Loucy (cell line): ENCODE measurements at regions not wholly inside any gene's neighbourhood (a gene's known extent, or its start where the extent isn't known, plus 50 kb on each side); places are given as distances from the start of the nearest gene placed in this dataset.

Experiments
- H2AFZ ChIP-seq: fragments of 200-600 bp; sonication (generic); 2 replicates; pipeline ENCODE4 v1.6.0; 2016; ENCODE audit warnings: antibody characterized with exemption, mild to moderate bottlenecking, low read length, moderate library complexity
- H3F3A ChIP-seq: fragments of 200-600 bp; 2 replicates; pipeline ENCODE4 v1.6.0; 2016; ENCODE audit warnings: antibody characterized with exemption, low read depth, mild to moderate bottlenecking
- H3K27me3 ChIP-seq: fragments of 200-600 bp; sonication (generic); 2 replicates; pipeline ENCODE4 v1.6.1; 2014; ENCODE audit warnings: low read length, mild to moderate bottlenecking; ENCODE audit not compliant: insufficient read depth, poor library complexity, severe bottlenecking
- H3K36me3 ChIP-seq: fragments of 200-600 bp; sonication (generic); 2 replicates; pipeline ENCODE4 v1.6.1; 2016; ENCODE audit warnings: low read length; ENCODE audit not compliant: insufficient read depth
- H3K4me1 ChIP-seq: fragments of 200-600 bp; sonication (generic); 2 replicates; pipeline ENCODE4 v1.5.1; 2014; ENCODE audit warnings: low read length, mild to moderate bottlenecking; ENCODE audit not compliant: insufficient read depth, poor library complexity, severe bottlenecking
- H3K4me2 ChIP-seq: fragments of 200-600 bp; sonication (generic); 2 replicates; pipeline ENCODE4 v1.6.0; 2014; ENCODE audit warnings: antibody characterized with exemption, low read length, low read depth, mild to moderate bottlenecking; ENCODE audit not compliant: poor library complexity, severe bottlenecking
- H3K4me3 ChIP-seq: fragments of 200-600 bp; sonication (generic); 2 replicates; pipeline ENCODE4 v1.5.1; 2014; ENCODE audit warnings: low read length, mild to moderate bottlenecking, mixed read lengths; ENCODE audit not compliant: poor library complexity, severe bottlenecking
- H3K79me2 ChIP-seq: fragments of 200-600 bp; sonication (generic); 2 replicates; pipeline ENCODE4 v1.6.1; 2014; ENCODE audit warnings: low read length; ENCODE audit not compliant: insufficient read depth
- H3K9ac ChIP-seq: fragments of 200-600 bp; sonication (generic); 2 replicates; pipeline ENCODE4 v1.6.0; 2014; ENCODE audit warnings: mild to moderate bottlenecking, low read depth, low read length, moderate library complexity; ENCODE audit not compliant: poor library complexity, severe bottlenecking
- H3K9me2 ChIP-seq: fragments of 200-600 bp; sonication (generic); replicated peaks from 2 replicates; pipeline ENCODE4 v1.6.1; 2016; ENCODE audit warnings: low read depth, low read length, mixed read lengths
- H3K9me3 ChIP-seq: fragments of 200-600 bp; sonication (generic); 2 replicates; pipeline ENCODE4 v1.6.1; 2014; ENCODE audit warnings: mild to moderate bottlenecking, antibody characterized with exemption, low read length, low read depth; ENCODE audit not compliant: insufficient read depth
- H4K20me1 ChIP-seq: fragments of 200-600 bp; sonication (generic); 2 replicates; pipeline ENCODE4 v1.6.0; 2014; ENCODE audit warnings: antibody characterized with exemption, low read length, mild to moderate bottlenecking; ENCODE audit not compliant: insufficient read depth, poor library complexity, severe bottlenecking
- CTCF ChIP-seq: fragments of 200-600 bp; sonication (generic); conservative IDR thresholded peaks from 2 replicates; pipeline ENCODE4 v1.5.1; 2014; ENCODE audit warnings: mild to moderate bottlenecking, antibody characterized with exemption, low read length
- EZH2phosphoT487 ChIP-seq: fragments of 200-600 bp; IDR thresholded peaks from 2 replicates; pipeline ENCODE4 v1.6.1; 2018; ENCODE audit warnings: antibody characterized with exemption, mild to moderate bottlenecking, moderate library complexity, borderline replicate concordance

- TF ChIP-seq EZH2phosphoT487 = no peak
- no peak for TF ChIP-seq CTCF
- H3K79me2 ChIP-seq = no peaks in the 10 kb centered on the region
- no peaks in the 10 kb centered on the region for H3K27me3 ChIP-seq
These were observed 143.3 kb upstream of the ADAMTSL1 start for GRCh38 chr9:18330401-18331309.

GRCh38 chr9:18331310-18331684 is 142.7 kb upstream of the ADAMTSL1 start:
- no peak overlapping the region for H3K4me2 ChIP-seq
- no peak overlapping the region for H3K4me3 ChIP-seq
- H3K9me3 ChIP-seq = no peaks in the 10 kb centered on the region
- no peaks in the 10 kb centered on the region for H3K4me1 ChIP-seq
- no peaks in the 10 kb centered on the region for H3K9me2 ChIP-seq
- no peaks in the 10 kb centered on the region for H3K27me3 ChIP-seq
- H3K9ac ChIP-seq = no peak overlapping the region
- TF ChIP-seq CTCF = no peak
- TF ChIP-seq EZH2phosphoT487 = no peak
- H3K36me3 ChIP-seq = no peaks in the 10 kb centered on the region
- no peak overlapping the region for H2AFZ ChIP-seq
- no peaks in the 10 kb centered on the region for H4K20me1 ChIP-seq
- H3F3A ChIP-seq = no peaks in the 10 kb centered on the region
- no peaks in the 10 kb centered on the region for H3K79me2 ChIP-seq

More at GRCh38 chr9:18330401-18331309, 143.3 kb upstream of the ADAMTSL1 start:
- Histone ChIP-seq H3K9me2 (no peaks in the 10 kb centered on the region), H3K9ac (no peak overlapping the region), H3K4me1 (no peaks in the 10 kb centered on the region), H2AFZ (no peak overlapping the region), H4K20me1 (no peaks in the 10 kb centered on the region), H3F3A (no peaks in the 10 kb centered on the region), H3K4me3 (no peak overlapping the region), H3K9me3 (no peaks in the 10 kb centered on the region), H3K36me3 (no peaks in the 10 kb centered on the region), H3K4me2 (no peak overlapping the region)

- H3K9ac ChIP-seq = no peak overlapping the region
- H3K36me3 ChIP-seq = no peaks in the 10 kb centered on the region
- no peak for TF ChIP-seq EZH2phosphoT487
- no peak for TF ChIP-seq CTCF
- no peak overlapping the region for H3K4me3 ChIP-seq
- no peaks in the 10 kb centered on the region for H3K9me3 ChIP-seq
- H3K9me2 ChIP-seq = no peaks in the 10 kb centered on the region
- H4K20me1 ChIP-seq = no peaks in the 10 kb centered on the region
- no peaks in the 10 kb centered on the region for H3K27me3 ChIP-seq
- no peaks in the 10 kb centered on the region for H3F3A ChIP-seq
- H3K79me2 ChIP-seq = no peaks in the 10 kb centered on the region
- H2AFZ ChIP-seq = no peak overlapping the region
- no peaks in the 10 kb centered on the region for H3K4me1 ChIP-seq
- H3K4me2 ChIP-seq = no peak overlapping the region
These were observed 142.1 kb upstream of the ADAMTSL1 start for GRCh38 chr9:18331808-18332209.
